Keratinocyte (primary cell): ENCODE measurements at regions not wholly inside any gene's neighbourhood (a gene's known extent, or its start where the extent isn't known, plus 50 kb on each side); places are given as distances from the start of the nearest gene placed in this dataset.

Source experiments
- DNase-seq: peaks from one replicate; pipeline ENCODE4 v3.0.0-alpha.2; 2011; ENCODE audit warnings: low read depth, missing footprints, low spot score
- FAIRE-seq: peaks from 2 replicates; lab custom pipeline; 2011; peaks lifted over from hg19 to GRCh38; lab: Jason Lieb, UNC
- H2AFZ ChIP-seq: 2 replicates; pipeline ENCODE4 v1.6.0; 2012; ENCODE audit warnings: low read length, control low read depth, inconsistent platforms; ENCODE audit not compliant: control insufficient read depth
- H3K27ac ChIP-seq: 2 replicates; pipeline ENCODE4 v1.5.1; 2011; ENCODE audit warnings: low read length; ENCODE audit not compliant: control insufficient read depth, insufficient read depth
- H3K27me3 ChIP-seq: 3 replicates; pipeline ENCODE4 v1.6.0; 2011; ENCODE audit warnings: low read length; ENCODE audit not compliant: control insufficient read depth, insufficient read depth; ENCODE audit errors: extremely low read depth
- H3K36me3 ChIP-seq, 2 experiments: 2 replicates in 1 of 2; 3 replicates in 1 of 2; pipeline ENCODE4 v1.5.1; 2011; ENCODE audit warnings: low read length in 2 of 2, mild to moderate bottlenecking in 1 of 2; ENCODE audit not compliant: control insufficient read depth in 2 of 2, insufficient read depth in 2 of 2; ENCODE audit errors: extremely low read depth in 1 of 2
- H3K4me1 ChIP-seq: 3 replicates; pipeline ENCODE4 v1.5.1; 2011; ENCODE audit warnings: low read length; ENCODE audit not compliant: control insufficient read depth, insufficient read depth; ENCODE audit errors: extremely low read depth
- H3K4me2 ChIP-seq: 3 replicates; pipeline ENCODE4 v1.6.0; 2011; ENCODE audit warnings: low read depth, low read length; ENCODE audit not compliant: control insufficient read depth, insufficient read depth; ENCODE audit errors: extremely low read depth
- H3K4me3 ChIP-seq, 3 experiments: fragments of 200-600 bp in 1 of 3; sonication (generic) in 1 of 3; 2 replicates in 2 of 3; 3 replicates in 1 of 3; pipeline ENCODE4 v1.5.1; 2011 to 2016; ENCODE audit warnings: low read length in 3 of 3, mild to moderate bottlenecking in 3 of 3, control low read depth in 2 of 3, inconsistent platforms in 1 of 3, low read depth in 1 of 3, mixed read lengths in 1 of 3, mixed run types in 1 of 3, moderate library complexity in 1 of 3; ENCODE audit not compliant: control insufficient read depth in 2 of 3, insufficient read depth in 2 of 3; ENCODE audit errors: extremely low read depth in 1 of 3
- H3K79me2 ChIP-seq: 2 replicates; pipeline ENCODE4 v1.6.0; 2012; ENCODE audit warnings: low read length; ENCODE audit not compliant: control insufficient read depth, insufficient read depth
- H3K9ac ChIP-seq: 3 replicates; pipeline ENCODE4 v1.6.0; 2011; ENCODE audit warnings: low read length; ENCODE audit not compliant: control insufficient read depth, insufficient read depth; ENCODE audit errors: extremely low read depth
- H3K9me1 ChIP-seq: 3 replicates; pipeline ENCODE4 v1.6.0; 2011; ENCODE audit warnings: low read length; ENCODE audit not compliant: control insufficient read depth, insufficient read depth; ENCODE audit errors: extremely low read depth
- H3K9me3 ChIP-seq: 2 replicates; pipeline ENCODE4 v1.5.1; 2012; ENCODE audit warnings: low read depth, low read length; ENCODE audit not compliant: control insufficient read depth
- H4K20me1 ChIP-seq: 3 replicates; pipeline ENCODE4 v1.6.0; 2011; ENCODE audit warnings: low read length; ENCODE audit not compliant: control insufficient read depth, insufficient read depth; ENCODE audit errors: extremely low read depth
- CTCF ChIP-seq, 3 experiments: IDR thresholded peaks in 1 of 3; conservative IDR thresholded peaks in 1 of 3; optimal IDR thresholded peaks in 1 of 3; 2 replicates in 2 of 3; 3 replicates in 1 of 3; pipeline versions ENCODE3 to v1.5.1; 2011; ENCODE audit warnings: low read length in 3 of 3, mild to moderate bottlenecking in 3 of 3, moderate library complexity in 2 of 3, control low read depth in 1 of 3, inconsistent platforms in 1 of 3; ENCODE audit not compliant: insufficient read depth in 2 of 3; ENCODE audit errors: extremely low read depth in 1 of 3
- EZH2 ChIP-seq: IDR thresholded peaks from one replicate; pipeline ENCODE4 v1.6.1; 2012; ENCODE audit warnings: inconsistent platforms, mild to moderate bottlenecking, low read length, moderate library complexity
- dilution Hi-C: fragments of 300-500 bp; cut with MboI; formaldehyde crosslinking; loops from one replicate; pipeline ENCODE4 v1.7.0; 2020; ENCODE audit warnings: low sequenced_read_pairs; ENCODE audit not compliant: extremely low pct_ligation_motif_present

- H3K4me2 ChIP-seq, result no peak overlapping the region
- no peak overlapping the region for H3K27ac ChIP-seq
- TF ChIP-seq EZH2, result no peak
- no peak for TF ChIP-seq CTCF (optimal IDR thresholded peaks at IDR 0.05 in 1 of 3, IDR thresholded peaks at IDR 0.05 in 1 of 3, conservative IDR thresholded peaks at IDR 0.05 in 1 of 3; ENCODE audit: extremely low read depth in 1 of 3, insufficient read depth in 2 of 3, low read length in 3 of 3)
- H3K9ac ChIP-seq, result no peak overlapping the region
- H3K79me2 ChIP-seq, result no peaks in the 10 kb centered on the region
- dilution Hi-C loops, result no loop called here
- no peaks in the 10 kb centered on the region for H3K27me3 ChIP-seq
- no peaks in the 10 kb centered on the region for H3K4me1 ChIP-seq
- no peaks in the 10 kb centered on the region for H4K20me1 ChIP-seq
- no peak overlapping the region for H3K4me3 ChIP-seq
- no peaks in the 10 kb centered on the region for H3K9me3 ChIP-seq
- FAIRE-seq (no peak), DNase-seq (no peak)
- H3K36me3 ChIP-seq, result no peaks in the 10 kb centered on the region
- no peaks in the 10 kb centered on the region for H3K9me1 ChIP-seq
- no peak overlapping the region for H2AFZ ChIP-seq
These were observed 323.0 kb downstream of the TSN start for GRCh38 chr2:122078451-122078850.

DNA sequence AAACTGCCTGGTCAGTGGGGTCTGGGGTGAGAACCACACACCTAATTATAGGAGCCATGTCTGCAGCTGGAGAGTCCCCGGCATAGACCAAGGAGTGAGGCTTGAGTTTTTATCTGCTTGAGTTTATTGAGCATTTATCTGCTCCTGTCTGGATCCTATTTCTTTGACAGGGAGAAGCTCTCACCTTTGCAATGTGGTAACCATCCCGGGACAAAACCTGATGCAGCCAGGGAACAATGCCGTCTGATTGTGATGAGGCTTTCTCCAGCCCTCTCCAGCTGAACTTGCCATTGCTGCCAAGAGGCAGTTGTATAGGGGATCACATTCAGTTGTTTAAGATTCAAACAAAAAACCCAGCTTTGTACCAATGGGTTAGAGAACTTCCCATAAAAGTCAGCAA, 324.4 kb downstream of the TSN start:
- TF ChIP-seq EZH2 (no peak), CTCF (optimal IDR thresholded peaks at IDR 0.05 in 1 of 3, IDR thresholded peaks at IDR 0.05 in 1 of 3, conservative IDR thresholded peaks at IDR 0.05 in 1 of 3; ENCODE audit: extremely low read depth in 1 of 3, insufficient read depth in 2 of 3, low read length in 3 of 3) (no peak)
- Histone ChIP-seq H3K4me2 (no peak overlapping the region), H3K27me3 (no peaks in the 10 kb centered on the region), H3K36me3 (no peaks in the 10 kb centered on the region), H4K20me1 (no peaks in the 10 kb centered on the region), H3K4me3 (no peak overlapping the region), H3K9ac (no peak overlapping the region), H3K27ac (no peak overlapping the region), H3K9me1 (no peaks in the 10 kb centered on the region), H3K4me1 (no peaks in the 10 kb centered on the region), H3K79me2 (no peaks in the 10 kb centered on the region), H2AFZ (no peak overlapping the region), H3K9me3 (no peaks in the 10 kb centered on the region)
- no peak for FAIRE-seq
- dilution Hi-C loops, result no loop called here
- no peak for DNase-seq
